ENCODE measurements at regions not wholly inside any gene's neighbourhood (a gene's known extent, or its start where the extent isn't known, plus 50 kb on each side); places are given as distances from the start of the nearest gene placed in this dataset.

- no peak for DNase-seq
Observed at GRCh38 chr9:21565155-21565554, 83.0 kb upstream of the IFNE start.

- no peak for DNase-seq
Observed at GRCh38 chr9:21567926-21568325, 85.8 kb upstream of the IFNE start.

- DNase-seq, result no peak
Observed at GRCh38 chr9:21568484-21568883, 86.4 kb upstream of the IFNE start.

GRCh38 chr9:21569721-21570120 lies 87.6 kb upstream of the IFNE start:
- DNase-seq, result no peak

- no peak for DNase-seq
Observed at GRCh38 chr9:21570643-21571275, 88.6 kb upstream of the IFNE start.

GRCh38 chr9:21574261-21574660 lies 92.1 kb upstream of the IFNE start:
- DNase-seq, result no peak

- peak; percentile 51 to 52 for DNase-seq
Observed at GRCh38 chr9:21576331-21577189, 94.4 kb upstream of the IFNE start.

GRCh38 chr9:21579247-21579671 lies 97.1 kb upstream of the IFNE start:
- peak in 1 of 2 experiments; percentile 26 for DNase-seq

GRCh38 chr9:21579743-21580142 lies 97.6 kb upstream of the IFNE start:
- no peak for DNase-seq

- DNase-seq, result no peak
Observed at GRCh38 chr9:21580636-21581378, 98.7 kb upstream of the IFNE start.

- no peak for DNase-seq
Observed at GRCh38 chr9:21583628-21584377, 101.7 kb upstream of the IFNE start.

GRCh38 chr9:21584890-21585289 lies 102.8 kb upstream of the IFNE start:
- DNase-seq, result no peak

- DNase-seq, result no peak
Observed at GRCh38 chr9:21585756-21586752, 103.9 kb upstream of the IFNE start.

GRCh38 chr9:21589344-21590056 lies 107.4 kb upstream of the IFNE start:
- DNase-seq, result no peak

- no peak for DNase-seq
Observed at GRCh38 chr9:21590058-21590996, 108.2 kb upstream of the IFNE start.

GRCh38 chr9:21591221-21592062 lies 109.3 kb upstream of the IFNE start:
- DNase-seq, result peak; percentile 59 to 71

- no peak for DNase-seq
Observed at GRCh38 chr9:21592063-21592338, 109.9 kb upstream of the IFNE start.

- no peak for DNase-seq
Observed at GRCh38 chr9:21597284-21597683, 115.2 kb upstream of the IFNE start.

GRCh38 chr9:21598749-21599148 lies 116.6 kb upstream of the IFNE start:
- DNase-seq, result no peak

All from activated T-cell treated with anti-CD3 and anti-CD28 coated beads, Interleukin-2, amount 50 U/mL, for 48 hours (primary cell).